CD4-positive, alpha-beta T cell (primary cell): ENCODE measurements at regions not wholly inside any gene's neighbourhood (a gene's known extent, or its start where the extent isn't known, plus 50 kb on each side); places are given as distances from the start of the nearest gene placed in this dataset.

Experiments used
- ATAC-seq: fragments of 200-7000 bp; cut with Tn5 transposase; one replicate; pipeline ENCODE4 v1.10.0; 2022; ENCODE audit warnings: mild to moderate bottlenecking; ENCODE audit not compliant: poor library complexity
- CTCF ChIA-PET: fragments of 350-600 bp; sonication (Branson Sonifier 250); formaldehyde crosslinking; loops from one replicate; lab custom pipeline; 2021; ENCODE audit warnings: antibody characterized with exemption, inconsistent platforms; lab: Charles Lee
- POLR2A ChIA-PET: fragments of 350-600 bp; sonication (Branson Sonifier 250); formaldehyde crosslinking; loops from one replicate; lab custom pipeline; 2021; ENCODE audit warnings: antibody characterized with exemption, inconsistent platforms; lab: Charles Lee
- DNase-seq, 14 experiments: peaks; one replicate each; pipeline ENCODE4 v3.0.0-alpha.2; 2013 to 2020; ENCODE audit warnings: mixed read lengths in 2 of 14
- H3K27ac ChIP-seq, 2 donors: one replicate each; pipeline versions ENCODE4 v1.5.1 to v1.7.0; 2013; ENCODE audit warnings: low read length in 2 of 2, low read depth in 1 of 2, mild to moderate bottlenecking in 1 of 2
- H3K27me3 ChIP-seq, 2 experiments: 1 replicate in 1 of 2; 2 replicates in 1 of 2; pipeline versions ENCODE4 v1.6.1 to v1.7.0; 2013; ENCODE audit warnings: low read length in 2 of 2, control low read depth in 1 of 2, mild to moderate bottlenecking in 1 of 2, moderate library complexity in 1 of 2; ENCODE audit not compliant: insufficient read depth in 2 of 2, control insufficient read depth in 1 of 2
- H3K36me3 ChIP-seq: one replicate; pipeline ENCODE4 v1.6.1; 2013; ENCODE audit warnings: low read length, control low read depth; ENCODE audit not compliant: insufficient read depth
- H3K4me1 ChIP-seq: one replicate; pipeline ENCODE4 v1.6.1; 2013; ENCODE audit warnings: low read length, control low read depth; ENCODE audit not compliant: insufficient read depth
- H3K4me3 ChIP-seq: one replicate; pipeline ENCODE4 v1.5.1; 2013; ENCODE audit warnings: mild to moderate bottlenecking, low read length, moderate library complexity
- H3K9me3 ChIP-seq, 2 experiments: 1 replicate in 1 of 2; 2 replicates in 1 of 2; pipeline versions ENCODE4 v1.6.1 to v1.7.0; 2013; ENCODE audit warnings: low read length in 2 of 2, mild to moderate bottlenecking in 2 of 2, control low read depth in 1 of 2, moderate library complexity in 1 of 2; ENCODE audit not compliant: control insufficient read depth in 1 of 2, insufficient read depth in 1 of 2
- H3K27ac Mint-ChIP-seq: one replicate; pipeline ENCODE4 v1.8.0; 2020; ENCODE audit warnings: mixed read lengths
- H3K27me3 Mint-ChIP-seq: one replicate; pipeline ENCODE4 v1.8.0; 2021; ENCODE audit warnings: mixed read lengths
- H3K36me3 Mint-ChIP-seq: one replicate; pipeline ENCODE4 v1.8.0; 2021; ENCODE audit warnings: low read depth, mixed read lengths
- H3K4me1 Mint-ChIP-seq: one replicate; pipeline ENCODE4 v1.8.0; 2021; ENCODE audit warnings: low read depth, mixed read lengths
- H3K4me3 Mint-ChIP-seq: one replicate; pipeline ENCODE4 v1.8.0; 2020; ENCODE audit warnings: mild to moderate bottlenecking, mixed read lengths
- H3K9me3 Mint-ChIP-seq: one replicate; pipeline ENCODE4 v1.8.0; 2020; ENCODE audit warnings: mixed read lengths
- CTCF ChIP-seq: fragments of 200-600 bp; IDR thresholded peaks from one replicate; pipeline ENCODE4 v1.8.0; 2022; ENCODE audit warnings: antibody characterized with exemption, mild to moderate bottlenecking
- intact Hi-C, 2 experiments: fragments of 100-400 bp; cut with DNase I in 1 of 2; cut with micrococcal nuclease in 1 of 2; formaldehyde crosslinking; loops; one replicate each; pipeline versions ENCODE4 v1.15.1 to v1.9.0; 2023 to 2025; cut with DNase I, micrococcal nuclease

- Histone ChIP-seq H3K9me3 (no peaks in the 10 kb centered on the region), H3K27me3 (no peaks in the 10 kb centered on the region), H3K36me3 (no peaks in the 10 kb centered on the region), H3K4me3 (no peak overlapping the region), H3K27ac (no peak overlapping the region), H3K4me1 (no peaks in the 10 kb centered on the region)
- no peaks in the 10 kb centered on the region for H3K9me3 Mint-ChIP-seq
- H3K27ac Mint-ChIP-seq, result no peak overlapping the region
- H3K36me3 Mint-ChIP-seq, result no peaks in the 10 kb centered on the region
- ATAC-seq, result no peak
- no peak for TF ChIP-seq CTCF
- no peaks in the 10 kb centered on the region for H3K27me3 Mint-ChIP-seq
- ChIA-PET CTCF (no interaction called here), POLR2A (no interaction called here)
- no peak for DNase-seq
- no peaks in the 10 kb centered on the region for H3K4me1 Mint-ChIP-seq
- intact Hi-C loops, result no loop called here
- no peak overlapping the region for H3K4me3 Mint-ChIP-seq
Measured at GRCh38 chr7:136336932-136337331, 359.8 kb upstream of the MTPN start.

GRCh38 chr7:136333636-136334035 lies 356.5 kb upstream of the MTPN start:
- intact Hi-C loops, result no loop called here
- Histone ChIP-seq H3K9me3 (no peaks in the 10 kb centered on the region), H3K27me3 (no peaks in the 10 kb centered on the region), H3K4me3 (no peak overlapping the region), H3K27ac (no peak overlapping the region), H3K4me1 (no peaks in the 10 kb centered on the region), H3K36me3 (no peaks in the 10 kb centered on the region)
- H3K4me1 Mint-ChIP-seq, result no peaks in the 10 kb centered on the region
- H3K27me3 Mint-ChIP-seq, result no peaks in the 10 kb centered on the region
- no peaks in the 10 kb centered on the region for H3K9me3 Mint-ChIP-seq
- ChIA-PET CTCF (no interaction called here), POLR2A (no interaction called here)
- TF ChIP-seq CTCF, result no peak
- DNase-seq (no peak), ATAC-seq (no peak)
- H3K27ac Mint-ChIP-seq, result no peak overlapping the region
- H3K4me3 Mint-ChIP-seq, result no peak overlapping the region
- no peaks in the 10 kb centered on the region for H3K36me3 Mint-ChIP-seq

GRCh38 chr7:136326045-136326609 lies 349.0 kb upstream of the MTPN start:
- Histone ChIP-seq H3K36me3 (no peaks in the 10 kb centered on the region), H3K9me3 (peaks cover 0 to 3% of the 10 kb centered on the region in 2 experiments), H3K4me3 (no peak overlapping the region), H3K27ac (no peak overlapping the region), H3K27me3 (no peaks in the 10 kb centered on the region), H3K4me1 (no peaks in the 10 kb centered on the region)
- POLR2A ChIA-PET, result no interaction called here
- H3K36me3 Mint-ChIP-seq, result no peaks in the 10 kb centered on the region
- ATAC-seq (no peak), DNase-seq (no peak)
- H3K27me3 Mint-ChIP-seq, result no peaks in the 10 kb centered on the region
- H3K27ac Mint-ChIP-seq, result no peak overlapping the region
- TF ChIP-seq CTCF, result no peak
- no peaks in the 10 kb centered on the region for H3K9me3 Mint-ChIP-seq
- intact Hi-C loops, result no loop called here
- no peak overlapping the region for H3K4me3 Mint-ChIP-seq
- CTCF ChIA-PET, result no interaction called here
- H3K4me1 Mint-ChIP-seq, result no peaks in the 10 kb centered on the region
